ENCODE measurements at regions not wholly inside any gene's neighbourhood (a gene's known extent, or its start where the extent isn't known, plus 50 kb on each side); places are given as distances from the start of the nearest gene placed in this dataset.

- H3K27me3 ChIP-seq (ENCODE audit: control insufficient read depth, insufficient read depth, low read length): no peaks in the 10 kb centered on the region
- POLR2A ChIA-PET: no interaction called here
- H3K9me3 ChIP-seq (ENCODE audit: control insufficient read depth, insufficient read depth, low read length): no peaks in the 10 kb centered on the region; the same call in 1 of the 2 replicates
- H3K27ac ChIP-seq (ENCODE audit: low read depth, low read length): no peak overlapping the region
- no peak for TF ChIP-seq CTCF (IDR thresholded peaks at IDR 0.05; ENCODE audit: low read depth, low read length)
- CTCF ChIA-PET: no interaction called here
- H3K4me3 ChIP-seq (ENCODE audit: low read depth, low read length): no peak overlapping the region
- DNase-seq (ENCODE audit: low read depth, low spot score): no peak
Observed at GRCh38 chr14:89607453-89607852, 190.4 kb upstream of the FOXN3 start.

- Histone ChIP-seq H3K9me3 (ENCODE audit: control insufficient read depth, insufficient read depth, low read length) (no peaks in the 10 kb centered on the region; the same call in 1 of the 2 replicates), H3K4me3 (ENCODE audit: low read depth, low read length) (no peak overlapping the region), H3K27me3 (ENCODE audit: control insufficient read depth, insufficient read depth, low read length) (no peaks in the 10 kb centered on the region), H3K27ac (ENCODE audit: low read depth, low read length) (no peak overlapping the region)
- ChIA-PET POLR2A (no interaction called here), CTCF (no interaction called here)
- TF ChIP-seq CTCF (IDR thresholded peaks at IDR 0.05; ENCODE audit: low read depth, low read length): no peak
- no peak for DNase-seq (ENCODE audit: low read depth, low spot score)
Observed at GRCh38 chr14:89603938-89604480, 187.0 kb upstream of the FOXN3 start.

- Histone ChIP-seq H3K27me3 (ENCODE audit: control insufficient read depth, insufficient read depth, low read length) (no peaks in the 10 kb centered on the region), H3K9me3 (ENCODE audit: control insufficient read depth, insufficient read depth, low read length) (0 out of 2 replicates have a peak, but pooled peaks cover 1% of the 10 kb centered on the region), H3K4me3 (ENCODE audit: low read depth, low read length) (no peak overlapping the region), H3K27ac (ENCODE audit: low read depth, low read length) (no peak overlapping the region)
- DNase-seq (ENCODE audit: low read depth, low spot score): no peak
- ChIA-PET POLR2A (no interaction called here), CTCF (interaction anchor here (0.6 kb wide), 1 partner anchor 314 kb away, joined by 3 read pairs; no protein-coding TSS in a partner anchor)
- no peak for TF ChIP-seq CTCF (IDR thresholded peaks at IDR 0.05; ENCODE audit: low read depth, low read length)
Observed at GRCh38 chr14:89600950-89601826, 184.2 kb upstream of the FOXN3 start.

- POLR2A ChIA-PET: no interaction called here
- H3K9me3 ChIP-seq (ENCODE audit: control insufficient read depth, insufficient read depth, low read length): peaks cover 5% of the 10 kb centered on the region; the same call in 1 of the 2 replicates
- H3K27me3 ChIP-seq (ENCODE audit: control insufficient read depth, insufficient read depth, low read length): no peaks in the 10 kb centered on the region
- no peak for TF ChIP-seq CTCF (IDR thresholded peaks at IDR 0.05; ENCODE audit: low read depth, low read length)
- no peak overlapping the region for H3K4me3 ChIP-seq (ENCODE audit: low read depth, low read length)
- DNase-seq (ENCODE audit: low read depth, low spot score): no peak
- H3K27ac ChIP-seq (ENCODE audit: low read depth, low read length): no peak overlapping the region
- CTCF ChIA-PET: no interaction called here
Observed at GRCh38 chr14:89600029-89600428, 183.0 kb upstream of the FOXN3 start.

- Histone ChIP-seq H3K4me3 (ENCODE audit: low read depth, low read length) (no peak overlapping the region), H3K27ac (ENCODE audit: low read depth, low read length) (no peak overlapping the region), H3K9me3 (ENCODE audit: control insufficient read depth, insufficient read depth, low read length) (peaks cover 8% of the 10 kb centered on the region; the same call in 1 of the 2 replicates), H3K27me3 (ENCODE audit: control insufficient read depth, insufficient read depth, low read length) (no peaks in the 10 kb centered on the region)
- POLR2A ChIA-PET: no interaction called here
- DNase-seq (ENCODE audit: low read depth, low spot score): no peak
- TF ChIP-seq CTCF (IDR thresholded peaks at IDR 0.05; ENCODE audit: low read depth, low read length): no peak
- CTCF ChIA-PET: no interaction called here
Observed at GRCh38 chr14:89598548-89599186, 181.6 kb upstream of the FOXN3 start.

Data from AG04450 (cell line).